ENCODE measurements at regions not wholly inside any gene's neighbourhood (a gene's known extent, or its start where the extent isn't known, plus 50 kb on each side); places are given as distances from the start of the nearest gene placed in this dataset.
"Not testable (repeated sequence)": the region's sequence is repeated elsewhere in the genome, so short reads cannot be mapped to it uniquely, and the experiment has no call there.

DNA sequence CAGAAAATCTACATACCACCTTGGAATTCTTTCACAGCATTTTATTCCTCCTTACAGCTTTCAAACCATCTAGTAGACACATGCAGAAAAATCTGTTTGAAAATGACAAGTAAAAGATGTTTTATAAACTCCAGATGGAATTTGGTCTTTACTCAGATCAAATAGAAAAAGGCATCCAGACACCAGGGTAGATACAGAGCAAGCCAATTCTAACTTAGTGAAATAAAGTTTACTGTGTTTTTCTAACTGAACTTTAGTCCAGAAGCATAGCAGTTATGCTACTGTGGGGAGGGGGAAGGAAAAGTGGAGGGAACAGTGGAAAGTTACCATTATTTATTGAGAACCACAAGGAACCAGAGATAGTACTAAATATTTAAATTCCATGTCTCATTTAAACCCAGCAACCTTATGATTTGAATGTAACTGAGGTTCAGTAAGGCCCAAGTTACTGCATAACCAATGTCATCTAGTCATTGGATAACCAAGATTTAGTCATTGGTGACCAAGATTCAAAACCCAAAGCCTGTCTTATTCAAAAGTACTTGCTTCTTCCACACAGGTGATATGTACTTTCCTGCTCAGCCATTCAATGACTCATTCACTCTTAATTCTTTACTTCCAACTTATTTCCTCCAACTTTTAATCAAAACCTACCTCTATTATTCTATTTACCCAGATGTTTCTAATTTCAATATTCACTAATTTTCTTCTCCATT is 57.7 kb downstream of the RAD51AP2 start:
- no peak for DNase-seq (ENCODE audit: low spot score)

DNA sequence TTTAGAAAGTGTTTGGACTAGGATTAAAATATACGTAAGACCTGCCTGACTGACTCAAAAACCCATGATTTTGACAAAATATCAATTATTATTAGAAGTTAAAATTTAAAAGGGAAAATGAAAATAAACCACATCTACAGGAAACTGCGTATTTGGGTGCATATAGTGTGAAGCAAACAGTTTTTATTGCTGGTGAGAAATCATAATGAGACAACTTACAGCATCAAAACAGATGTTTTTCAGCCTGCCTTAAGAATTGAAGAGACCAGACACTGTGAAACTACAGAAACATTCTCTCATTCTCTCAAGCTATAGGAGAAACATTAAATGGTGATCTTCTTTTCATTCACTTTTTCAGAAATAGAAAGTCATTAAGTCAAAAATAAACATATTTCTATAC is 62.9 kb downstream of the RAD51AP2 start:
- no peak for DNase-seq (ENCODE audit: low spot score)

DNA sequence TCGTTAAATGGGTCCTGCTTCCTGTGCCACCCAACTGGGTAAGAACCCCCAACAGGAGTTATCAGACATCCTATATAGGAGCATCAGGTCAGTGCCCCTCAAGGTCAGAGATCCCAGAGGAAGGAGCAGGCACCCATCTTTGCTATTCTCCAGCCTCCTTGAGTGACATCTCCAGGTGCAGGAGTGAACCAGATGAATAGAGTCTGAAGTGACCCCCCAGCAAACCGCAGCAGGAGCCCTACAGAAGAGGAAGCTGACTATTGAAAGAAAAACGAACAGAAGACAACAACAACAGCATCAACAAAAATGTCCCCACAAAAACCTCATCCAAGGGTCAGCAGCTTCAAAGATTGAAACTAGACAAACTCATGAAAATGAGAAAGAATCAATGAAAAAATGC is 72.0 kb downstream of the RAD51AP2 start:
- not testable (repeated sequence) for DNase-seq (ENCODE audit: low spot score)

DNA sequence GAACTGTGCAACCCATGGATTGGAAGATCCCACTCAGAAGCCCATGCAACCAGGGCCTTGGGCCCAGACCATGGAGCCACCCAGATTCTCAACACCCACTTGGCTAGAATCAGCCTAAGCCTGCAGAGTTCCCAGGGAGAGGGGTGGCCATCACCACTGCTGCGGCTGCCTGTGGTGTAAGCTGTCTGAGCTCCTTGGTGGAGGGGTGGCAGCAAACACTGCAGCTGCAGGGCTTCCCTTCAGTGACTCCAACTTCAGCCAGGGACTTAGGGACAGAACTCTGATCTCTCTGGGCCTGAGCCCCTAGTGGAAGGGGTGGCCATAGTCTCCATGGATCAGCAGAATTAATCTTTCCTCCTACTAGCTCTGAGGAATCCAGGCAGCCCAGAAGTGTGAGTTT is 72.5 kb downstream of the RAD51AP2 start:
- DNase-seq (ENCODE audit: low spot score), result no peak

DNA sequence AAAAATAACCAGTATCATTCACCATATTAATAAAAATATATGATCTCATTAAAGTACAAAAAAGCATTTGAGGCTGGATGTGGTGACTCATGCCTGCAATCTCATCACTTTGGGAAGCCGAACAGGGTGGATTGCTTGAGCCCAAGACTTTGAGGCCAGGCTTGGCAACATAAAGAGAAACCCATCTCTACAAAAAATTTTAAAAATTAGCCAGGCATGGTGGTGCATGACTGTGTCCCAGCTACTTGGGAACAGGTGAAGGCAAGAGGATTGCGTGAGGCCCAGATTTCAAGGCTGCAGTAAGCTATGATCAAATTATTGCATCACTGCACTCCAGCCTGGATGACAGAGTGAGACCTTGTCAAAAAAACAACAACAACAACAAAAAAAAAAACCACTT is 75.9 kb downstream of the RAD51AP2 start:
- no peak for DNase-seq (ENCODE audit: low spot score)

DNA sequence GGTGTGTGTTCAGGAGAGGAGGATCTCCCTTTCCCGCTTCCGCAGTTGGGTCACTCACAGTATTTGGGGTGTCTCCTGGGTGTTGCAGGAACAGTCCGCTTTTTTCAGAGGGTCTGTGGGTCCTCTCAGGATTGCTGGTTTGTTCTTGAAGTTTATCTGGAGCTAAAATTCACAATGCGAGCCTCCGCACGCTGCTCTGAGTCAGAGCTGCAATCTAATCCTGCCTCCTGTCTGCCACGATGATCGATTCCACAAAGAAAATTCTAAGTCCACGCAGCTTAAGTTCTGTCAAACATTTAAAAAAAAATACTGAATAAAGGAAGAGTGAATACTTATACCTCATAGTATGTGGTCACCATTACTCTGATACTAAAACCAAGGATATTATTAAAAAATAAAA is 76.5 kb downstream of the RAD51AP2 start:
- no peak for DNase-seq (ENCODE audit: low spot score)

DNA sequence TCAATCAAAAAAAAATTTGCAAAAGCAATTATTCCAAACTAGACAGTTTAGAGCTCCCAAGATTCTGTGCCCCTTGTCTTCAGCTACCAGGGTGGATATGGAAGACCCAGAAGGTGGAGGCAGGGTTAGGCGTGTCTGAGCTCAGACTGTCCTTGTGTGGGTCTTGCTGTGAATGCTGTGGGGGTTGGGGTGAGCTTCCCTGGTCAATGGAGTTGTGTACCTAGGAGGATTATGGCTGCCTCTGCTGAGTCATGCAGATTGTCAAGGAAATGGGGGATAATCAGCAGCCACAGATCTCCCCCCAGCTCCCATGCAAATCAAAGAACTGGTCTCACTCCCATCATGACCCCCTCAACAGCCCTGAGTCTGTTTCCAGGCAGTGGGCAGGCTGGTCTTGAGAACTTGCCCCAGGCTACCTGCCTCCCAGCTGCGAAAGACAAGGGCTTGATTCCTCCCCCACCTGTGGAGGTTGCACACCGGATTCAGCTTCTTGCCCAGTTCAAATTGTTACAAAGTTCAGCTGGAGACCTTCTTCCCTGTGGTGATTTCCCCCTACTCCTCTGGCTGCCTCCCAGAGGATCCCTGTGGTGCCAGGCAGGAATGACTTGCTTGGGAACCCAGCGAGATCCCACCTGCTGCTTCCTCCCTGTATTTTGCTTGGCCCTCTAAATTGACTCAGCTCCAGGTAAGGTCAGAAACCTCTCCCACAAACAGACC is 77.0 kb downstream of the RAD51AP2 start:
- no peak for DNase-seq (ENCODE audit: low spot score)

DNA sequence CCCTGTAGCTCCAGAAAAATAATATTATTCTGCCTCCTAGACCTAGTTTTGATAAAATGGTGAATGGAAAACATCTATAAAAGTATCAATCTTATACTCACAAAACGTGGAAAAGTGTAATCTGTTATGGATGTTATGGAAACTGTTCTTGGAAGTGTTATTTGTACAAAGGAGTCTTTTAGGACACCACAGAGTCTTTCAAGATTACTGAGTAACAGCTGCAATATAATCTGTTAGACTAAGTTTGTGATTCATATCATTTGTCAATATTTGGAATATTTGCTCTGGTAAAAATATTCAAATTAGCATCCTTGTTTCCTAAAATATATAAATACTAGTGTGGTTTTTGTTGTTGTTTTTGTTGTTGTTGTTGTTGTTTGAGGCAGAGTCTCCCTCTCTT is 87.9 kb downstream of the RAD51AP2 start:
- no peak for DNase-seq (ENCODE audit: low spot score)

DNA sequence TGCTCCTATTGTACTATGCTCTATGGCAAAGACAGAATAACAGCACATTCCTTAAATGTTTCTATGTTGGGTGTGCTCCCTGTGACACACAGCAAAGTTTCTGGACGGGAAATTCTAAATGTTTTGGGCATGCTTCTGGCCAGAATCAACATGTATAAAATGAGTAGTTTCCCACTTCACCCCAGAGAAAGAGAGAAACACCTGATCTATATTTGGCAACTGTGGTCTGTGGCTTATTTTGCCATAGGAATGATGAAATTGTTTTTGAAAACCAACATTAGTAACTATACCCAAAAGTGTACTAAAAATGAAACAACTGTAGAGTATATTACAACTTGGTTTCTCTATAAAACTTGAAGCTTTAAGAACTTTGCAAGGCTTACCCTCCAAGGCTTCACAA is 89.1 kb downstream of the RAD51AP2 start:
- no peak for DNase-seq (ENCODE audit: low spot score)

DNA sequence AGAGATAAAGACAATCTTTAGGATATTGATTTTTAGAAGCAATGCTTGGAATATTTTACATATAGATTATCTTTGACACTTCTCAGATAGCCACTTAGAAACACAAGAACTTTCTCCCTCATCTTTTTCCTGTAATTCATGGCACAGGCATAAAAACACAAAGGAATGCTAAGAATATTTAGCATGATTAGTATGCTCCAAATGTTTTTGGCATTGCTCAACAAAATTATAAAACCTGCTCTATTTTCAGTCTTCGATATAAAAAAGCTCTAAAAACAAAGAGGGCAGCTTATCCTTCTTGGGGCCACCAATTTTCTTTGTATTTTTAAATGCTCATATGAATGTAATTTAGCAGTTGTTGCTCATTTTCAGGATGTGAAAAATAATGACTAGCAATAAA is 90.8 kb downstream of the RAD51AP2 start:
- no peak for DNase-seq (ENCODE audit: low spot score)

DNA sequence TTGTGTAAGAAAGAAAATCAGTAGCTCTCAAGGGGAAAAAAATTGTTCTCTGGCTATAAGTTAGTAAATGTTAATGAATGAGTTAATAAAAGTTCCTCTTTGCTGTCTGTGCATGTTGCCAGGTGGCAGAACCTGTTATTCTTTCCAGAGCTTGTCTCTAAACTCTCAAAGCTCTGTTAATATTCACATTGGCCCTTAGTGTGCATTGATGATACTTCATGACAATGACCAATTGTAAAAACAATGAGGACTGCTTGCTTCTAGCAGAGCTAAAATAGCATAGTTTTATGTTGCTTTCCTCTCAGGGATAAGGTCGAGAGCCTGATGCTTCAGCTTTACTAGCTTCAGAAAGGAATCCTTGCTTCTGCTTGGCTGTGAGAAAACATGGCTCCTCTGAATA is 91.5 kb downstream of the RAD51AP2 start:
- DNase-seq (ENCODE audit: low spot score), result no peak

DNA sequence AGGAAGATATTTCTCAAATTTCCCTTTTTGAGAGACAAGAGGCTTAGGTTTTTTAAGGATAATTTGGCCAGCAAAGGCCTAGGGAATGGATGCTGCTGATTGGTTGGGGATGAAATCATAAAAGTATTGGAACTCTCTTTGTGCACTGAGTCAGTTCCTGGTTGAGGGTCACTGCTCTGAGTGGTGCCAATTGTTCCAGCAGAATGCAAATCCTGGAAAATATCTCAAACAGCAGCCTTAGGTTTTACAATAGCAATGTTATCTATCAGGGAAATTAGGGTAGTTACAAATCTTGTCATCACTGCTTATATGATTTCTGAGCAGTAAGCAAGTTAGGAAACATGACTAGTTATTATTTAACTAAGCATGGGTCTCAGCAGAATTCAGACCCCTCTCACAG is 96.2 kb downstream of the RAD51AP2 start:
- DNase-seq (ENCODE audit: low spot score), result no peak

DNA sequence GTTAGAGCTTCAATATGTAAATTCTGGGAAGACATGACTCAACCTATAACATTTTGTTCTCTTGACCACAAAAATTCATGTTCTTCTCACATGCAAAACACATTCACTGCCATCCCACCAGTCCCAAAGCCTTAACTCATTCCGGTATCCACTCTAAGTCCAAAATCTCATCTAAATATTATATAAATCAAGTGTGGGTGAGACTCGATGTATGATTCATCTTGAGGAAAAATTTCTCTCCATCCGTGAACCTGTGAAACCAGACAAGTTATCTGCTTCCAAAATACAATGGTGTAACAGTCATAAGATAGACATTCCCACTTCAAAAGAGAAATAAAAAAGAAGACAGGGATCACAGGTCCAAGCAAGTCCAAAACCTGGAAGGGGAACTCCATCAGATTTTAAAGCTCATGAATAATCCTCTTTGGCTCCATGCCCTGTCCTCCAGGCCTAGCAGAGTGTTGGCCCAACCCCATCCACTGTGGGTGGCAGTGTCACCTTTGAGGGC is 101.3 kb downstream of the RAD51AP2 start:
- DNase-seq (ENCODE audit: low spot score), result no peak

DNA sequence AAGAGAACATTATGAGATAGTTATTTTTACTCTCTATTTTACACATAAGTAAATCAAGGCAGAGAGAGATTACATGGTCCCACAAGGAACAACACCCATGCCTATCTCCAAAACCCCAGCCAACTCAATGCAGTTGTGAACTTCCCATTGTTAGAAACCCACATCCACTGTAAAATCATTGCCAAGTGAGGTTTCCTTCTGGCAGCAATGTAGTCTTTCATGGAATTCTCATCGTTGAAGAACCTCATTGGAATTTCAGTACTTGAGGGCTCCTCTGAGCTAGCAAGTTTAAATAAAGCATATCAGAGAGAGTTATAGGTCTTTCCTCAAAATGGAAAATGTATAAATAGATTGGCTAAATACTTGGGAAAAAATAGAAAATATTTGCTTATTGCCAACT is 105.2 kb downstream of the RAD51AP2 start:
- no peak for DNase-seq (ENCODE audit: low spot score)

DNA sequence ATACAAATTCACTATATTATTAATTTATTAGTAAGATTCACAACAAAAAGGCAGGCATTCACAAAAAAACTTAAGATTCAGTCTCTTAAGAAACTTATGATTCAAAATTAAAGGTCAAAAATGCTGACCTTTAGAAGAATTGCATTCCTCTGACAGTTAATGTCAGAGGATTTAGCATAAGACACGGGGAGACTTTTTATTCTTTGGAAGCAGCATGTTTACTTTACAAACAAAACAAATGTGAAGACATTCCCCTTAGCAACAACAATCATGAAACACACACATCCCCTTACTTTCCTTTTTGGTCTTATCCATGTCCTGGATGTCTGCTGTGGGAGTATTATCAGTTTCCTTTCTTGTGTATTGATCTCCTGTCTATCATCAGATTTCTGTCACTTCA is 117.1 kb downstream of the RAD51AP2 start:
- no peak for DNase-seq (ENCODE audit: low spot score)

DNA sequence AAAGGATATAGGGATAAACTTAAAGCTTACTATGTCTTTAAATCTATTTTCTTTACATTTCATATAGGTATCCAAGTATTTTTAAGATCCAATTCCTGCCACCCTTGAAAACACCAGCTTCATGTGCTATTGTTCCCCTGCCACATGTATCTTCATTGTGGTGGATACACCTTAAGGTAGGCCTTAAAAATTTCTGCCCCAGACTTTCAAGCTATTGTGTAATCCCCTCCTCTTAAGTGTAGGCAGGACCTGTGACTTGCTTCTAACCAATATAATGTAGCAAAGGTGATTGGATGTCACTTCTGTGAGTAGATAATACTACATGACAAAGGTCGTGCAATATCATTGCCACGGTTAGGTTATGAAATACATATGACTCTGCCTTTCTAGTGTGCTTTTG is 119.5 kb downstream of the RAD51AP2 start:
- no peak for DNase-seq (ENCODE audit: low spot score)

DNA sequence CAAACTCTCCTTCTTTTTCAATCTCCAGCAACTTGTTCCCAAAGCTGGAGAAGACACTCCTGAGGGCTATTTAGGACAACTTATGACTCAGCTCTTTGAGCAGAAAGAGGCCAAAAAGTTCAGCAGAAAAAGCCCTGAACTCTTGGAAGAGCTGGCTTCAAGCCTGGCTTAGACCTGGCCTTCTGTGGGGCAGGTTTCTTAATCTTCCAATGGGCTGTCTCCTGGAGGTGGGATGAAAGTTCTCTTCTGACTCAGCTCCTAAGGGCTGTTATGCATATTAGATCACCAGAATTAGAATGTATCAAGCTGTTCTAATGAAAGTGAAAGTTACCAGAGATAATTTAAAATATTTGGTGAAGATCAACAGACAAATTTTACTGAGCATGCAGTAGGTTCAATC is 129.4 kb downstream of the RAD51AP2 start:
- no peak for DNase-seq (ENCODE audit: low spot score)

DNA sequence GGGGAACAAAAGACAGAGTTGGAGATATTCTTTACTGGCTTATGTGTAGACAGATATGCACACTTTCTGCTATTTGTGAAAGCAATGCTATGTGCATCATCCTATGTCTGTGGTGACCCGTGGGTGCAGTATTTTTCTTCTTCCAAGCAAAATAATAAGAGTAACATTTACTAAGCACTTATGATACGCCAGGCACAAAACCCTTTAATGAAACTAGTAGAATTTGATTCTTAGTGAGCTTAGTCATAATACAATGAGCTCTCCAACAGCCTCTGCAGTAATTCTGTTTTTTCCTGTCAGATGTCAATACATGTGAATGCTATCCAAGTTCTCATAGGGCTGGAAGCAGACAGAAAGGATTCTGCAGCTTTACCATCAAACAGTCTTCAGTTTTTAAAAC is 130.6 kb downstream of the RAD51AP2 start:
- DNase-seq (ENCODE audit: low spot score), result no peak

DNA sequence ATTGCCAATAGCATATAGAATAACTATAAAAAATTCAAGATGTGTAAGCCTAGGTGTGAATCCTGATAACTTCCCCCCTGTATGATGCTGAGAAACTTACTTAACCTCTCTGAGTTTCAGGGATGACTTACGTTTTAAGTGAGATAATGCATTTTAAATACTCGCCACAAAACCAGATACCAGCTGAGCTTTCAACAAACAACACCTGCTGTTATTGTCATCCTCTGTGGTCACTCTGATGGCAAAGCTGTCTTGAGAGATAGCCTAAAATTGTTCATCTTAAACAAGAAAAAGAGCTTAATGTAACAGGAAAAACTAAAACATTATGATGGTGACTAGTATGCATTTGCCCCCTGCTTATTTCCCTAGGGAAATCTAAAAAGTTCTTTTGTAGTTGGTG is 131.5 kb downstream of the RAD51AP2 start:
- no peak for DNase-seq (ENCODE audit: low spot score)

DNA sequence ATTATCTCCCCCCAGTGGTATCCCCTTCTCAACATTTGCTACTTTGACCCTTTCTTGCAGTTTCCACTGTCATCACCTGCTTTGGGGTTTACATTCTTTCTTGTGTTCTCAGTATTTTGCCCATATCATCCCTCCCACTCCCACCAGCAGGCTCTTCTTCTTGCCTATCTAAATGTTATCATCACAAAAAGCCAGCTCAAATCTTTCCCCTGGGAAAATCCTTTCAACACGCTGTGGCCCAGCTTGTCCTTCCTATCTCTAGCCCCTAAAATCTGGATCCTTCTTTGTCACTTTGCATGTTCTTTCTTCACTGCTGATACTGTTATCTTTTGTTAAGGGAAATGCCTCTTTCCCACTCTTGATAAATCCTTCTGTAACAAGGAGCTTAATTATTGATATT is 138.2 kb downstream of the RAD51AP2 start:
- no peak for DNase-seq (ENCODE audit: low spot score)

DNA sequence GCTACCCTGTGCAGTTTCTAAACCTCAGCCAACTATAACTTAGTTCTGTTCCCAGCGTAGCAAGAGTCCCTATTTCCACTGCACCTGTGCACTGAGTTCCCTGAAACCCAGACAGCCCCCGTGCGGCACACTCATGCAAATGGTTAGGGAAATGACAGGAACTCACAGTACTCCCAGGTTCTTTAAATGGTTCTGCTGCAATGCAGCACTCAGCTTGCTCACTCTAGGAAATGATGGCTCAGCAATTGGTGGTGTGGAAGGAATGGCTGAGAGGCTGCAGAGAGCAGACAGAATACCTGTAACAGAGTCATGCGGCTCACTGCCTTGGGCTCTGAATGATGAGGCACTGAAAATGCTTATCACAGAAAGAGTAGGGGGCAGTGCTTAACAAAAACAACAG is 143.0 kb downstream of the RAD51AP2 start:
- DNase-seq (ENCODE audit: low spot score), result no peak

DNA sequence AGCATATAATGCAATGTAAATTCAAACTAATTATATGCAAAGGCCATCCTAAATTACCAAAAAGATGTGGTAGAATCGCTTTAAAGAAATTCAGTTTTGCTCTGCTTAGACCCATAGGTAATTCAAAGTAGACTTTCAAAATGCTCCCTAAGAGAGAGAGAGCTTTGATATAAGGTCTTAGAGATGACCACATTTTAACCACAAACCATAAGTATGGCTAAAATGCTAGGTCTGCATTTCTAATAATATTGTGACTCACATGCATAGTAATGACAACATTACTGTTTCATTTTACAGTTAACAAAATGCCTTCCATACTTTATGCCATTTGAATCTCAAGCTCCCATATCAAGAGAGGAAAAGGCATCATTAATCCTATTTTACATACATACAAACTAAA is 144.5 kb downstream of the RAD51AP2 start:
- no peak for DNase-seq (ENCODE audit: low spot score)

DNA sequence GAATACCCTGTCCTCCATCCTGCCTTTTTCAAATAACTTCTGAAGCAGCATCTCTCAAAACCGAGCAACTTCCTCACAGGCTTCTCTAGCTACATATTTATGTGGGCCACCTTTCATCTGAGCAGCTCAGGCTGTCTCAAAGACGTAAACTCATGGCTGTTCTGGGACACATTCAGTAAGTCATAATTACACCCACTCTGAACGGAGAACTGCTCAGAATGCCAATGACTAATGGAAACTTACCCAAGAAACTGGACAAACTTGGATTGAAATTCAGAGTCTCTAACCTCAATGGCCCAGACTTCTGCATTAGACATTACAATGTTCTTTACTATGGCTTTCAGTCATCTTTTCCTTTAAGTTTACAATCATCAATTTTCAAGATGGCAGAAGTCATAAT is 145.2 kb downstream of the RAD51AP2 start:
- no peak for DNase-seq (ENCODE audit: low spot score)

DNA sequence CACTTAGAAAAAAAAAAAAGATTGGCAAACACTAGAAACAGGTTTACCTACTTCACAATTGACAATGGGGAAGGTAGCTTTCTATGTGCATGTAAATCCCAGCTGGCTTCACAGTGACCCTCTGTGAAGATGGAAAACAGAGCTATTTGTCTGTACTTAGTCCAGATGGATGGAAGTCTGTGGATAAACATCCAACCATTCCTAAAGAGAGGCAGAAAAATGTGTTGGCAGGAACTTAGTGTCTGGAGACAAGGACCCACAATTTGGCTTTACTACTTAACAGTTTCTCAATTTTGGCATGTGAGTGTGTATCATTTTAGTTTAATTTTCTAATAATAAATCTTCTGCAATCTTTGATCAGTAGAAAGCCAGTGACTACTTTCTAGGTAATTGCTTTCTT is 154.4 kb downstream of the RAD51AP2 start:
- no peak for DNase-seq (ENCODE audit: low spot score)
